ENCODE measurements at regions not wholly inside any gene's neighbourhood (a gene's known extent, or its start where the extent isn't known, plus 50 kb on each side); places are given as distances from the start of the nearest gene placed in this dataset.

DNA sequence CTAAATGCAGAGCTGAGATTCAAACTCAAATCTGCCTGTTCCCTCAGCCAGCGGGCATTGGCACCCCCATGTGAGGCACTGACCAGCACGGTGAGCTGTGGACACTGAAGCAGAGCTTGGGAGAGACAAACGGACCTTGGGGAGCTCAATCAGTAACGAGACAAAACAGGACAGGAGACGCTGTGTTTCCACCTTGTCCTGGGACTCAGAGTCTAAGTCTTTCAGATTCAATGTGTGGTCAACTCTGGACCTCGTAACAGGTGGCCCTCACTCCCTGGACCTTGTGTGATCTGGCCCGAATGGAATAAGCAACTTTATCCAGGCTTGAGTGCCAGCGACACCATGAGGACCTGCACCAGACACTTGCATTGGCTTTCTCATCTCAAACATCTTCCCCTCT, 232.5 kb downstream of the UACA start:
- Histone ChIP-seq H3K4me2 (ENCODE audit: extremely low read depth, insufficient read depth, low read length) (no peak overlapping the region), H3K27me3 (ENCODE audit: control insufficient read depth, insufficient read depth, low read length) (peaks cover 25% of the 10 kb centered on the region), H3K4me3 (replicated peaks in 1 of 4; ENCODE audit: control extremely low read depth in 1 of 4, insufficient read depth in 1 of 4, low read depth in 3 of 4, low read length in 4 of 4) (no peak overlapping the region)

DNA sequence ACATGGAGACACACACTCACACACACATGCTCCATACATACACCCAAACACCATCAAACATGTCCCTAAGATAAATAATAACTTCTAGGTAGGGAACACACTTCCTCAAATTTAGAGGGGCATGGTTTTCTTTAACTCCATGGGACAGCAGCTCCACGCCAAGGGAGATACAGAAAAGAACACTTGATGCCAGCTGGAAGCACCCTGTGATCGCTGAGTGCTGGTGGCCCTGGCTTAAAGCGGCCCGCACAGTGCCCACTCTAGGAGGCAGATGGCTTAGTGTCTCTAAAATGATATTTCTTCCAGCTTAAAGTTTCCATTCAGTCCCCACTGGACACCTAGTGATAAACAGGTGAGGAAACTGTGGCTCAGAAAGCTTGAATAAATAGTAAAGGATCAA, 232.9 kb downstream of the UACA start:
- Histone ChIP-seq H3K9me3 (ENCODE audit: control insufficient read depth, insufficient read depth, low read depth, low read length) (no peaks in the 10 kb centered on the region), H2AFZ (ENCODE audit: low read length) (no peak overlapping the region), H3K27ac (ENCODE audit: insufficient read depth, low read length) (no peak overlapping the region), H3K79me2 (ENCODE audit: control insufficient read depth, insufficient read depth, low read length) (no peaks in the 10 kb centered on the region), H3K4me2 (ENCODE audit: extremely low read depth, insufficient read depth, low read length) (no peak overlapping the region), H3K27me3 (ENCODE audit: control insufficient read depth, insufficient read depth, low read length) (peaks cover 21% of the 10 kb centered on the region), H4K20me1 (ENCODE audit: control insufficient read depth, extremely low read depth, insufficient read depth, low read length) (no peaks in the 10 kb centered on the region), H3K36me3 (ENCODE audit: control insufficient read depth, insufficient read depth, low read length) (no peaks in the 10 kb centered on the region), H3K4me3 (replicated peaks in 1 of 4; ENCODE audit: control extremely low read depth in 1 of 4, insufficient read depth in 1 of 4, low read depth in 3 of 4, low read length in 4 of 4) (no peak overlapping the region), H3K9ac (ENCODE audit: insufficient read depth, low read length) (no peak overlapping the region), H3K4me1 (ENCODE audit: control insufficient read depth, extremely low read depth, insufficient read depth, low read length) (no peaks in the 10 kb centered on the region)
- no peak for DNase-seq (ENCODE audit: low read depth in 2 of 2)
- no peak for TF ChIP-seq EZH2 (IDR thresholded peaks at IDR 0.05; ENCODE audit: low read length, missing control alignments)
- TF ChIP-seq, protein P1, sequence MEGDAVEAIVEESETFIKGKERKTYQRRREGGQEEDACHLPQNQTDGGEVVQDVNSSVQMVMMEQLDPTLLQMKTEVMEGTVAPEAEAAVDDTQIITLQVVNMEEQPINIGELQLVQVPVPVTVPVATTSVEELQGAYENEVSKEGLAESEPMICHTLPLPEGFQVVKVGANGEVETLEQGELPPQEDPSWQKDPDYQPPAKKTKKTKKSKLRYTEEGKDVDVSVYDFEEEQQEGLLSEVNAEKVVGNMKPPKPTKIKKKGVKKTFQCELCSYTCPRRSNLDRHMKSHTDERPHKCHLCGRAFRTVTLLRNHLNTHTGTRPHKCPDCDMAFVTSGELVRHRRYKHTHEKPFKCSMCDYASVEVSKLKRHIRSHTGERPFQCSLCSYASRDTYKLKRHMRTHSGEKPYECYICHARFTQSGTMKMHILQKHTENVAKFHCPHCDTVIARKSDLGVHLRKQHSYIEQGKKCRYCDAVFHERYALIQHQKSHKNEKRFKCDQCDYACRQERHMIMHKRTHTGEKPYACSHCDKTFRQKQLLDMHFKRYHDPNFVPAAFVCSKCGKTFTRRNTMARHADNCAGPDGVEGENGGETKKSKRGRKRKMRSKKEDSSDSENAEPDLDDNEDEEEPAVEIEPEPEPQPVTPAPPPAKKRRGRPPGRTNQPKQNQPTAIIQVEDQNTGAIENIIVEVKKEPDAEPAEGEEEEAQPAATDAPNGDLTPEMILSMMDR (conservative IDR thresholded peaks at IDR 0.05 in 1 of 2, IDR thresholded peaks at IDR 0.05 in 1 of 2; ENCODE audit: low read depth in 1 of 2, low read length in 2 of 2) = no peak

More for the DNA sequence above, 232.5 kb downstream of the UACA start:
- Histone ChIP-seq H2AFZ (ENCODE audit: low read length) (no peak overlapping the region), H4K20me1 (ENCODE audit: control insufficient read depth, extremely low read depth, insufficient read depth, low read length) (no peaks in the 10 kb centered on the region), H3K27ac (ENCODE audit: insufficient read depth, low read length) (no peak overlapping the region), H3K4me1 (ENCODE audit: control insufficient read depth, extremely low read depth, insufficient read depth, low read length) (no peaks in the 10 kb centered on the region), H3K9me3 (ENCODE audit: control insufficient read depth, insufficient read depth, low read depth, low read length) (no peaks in the 10 kb centered on the region), H3K36me3 (ENCODE audit: control insufficient read depth, insufficient read depth, low read length) (no peaks in the 10 kb centered on the region), H3K79me2 (ENCODE audit: control insufficient read depth, insufficient read depth, low read length) (no peaks in the 10 kb centered on the region), H3K9ac (ENCODE audit: insufficient read depth, low read length) (no peak overlapping the region)
- TF ChIP-seq EZH2 (IDR thresholded peaks at IDR 0.05; ENCODE audit: low read length, missing control alignments) = no peak
- TF ChIP-seq, protein P1 (conservative IDR thresholded peaks at IDR 0.05 in 1 of 2, IDR thresholded peaks at IDR 0.05 in 1 of 2; ENCODE audit: low read depth in 1 of 2, low read length in 2 of 2) = no peak
- DNase-seq (ENCODE audit: low read depth in 2 of 2) = no peak

DNA sequence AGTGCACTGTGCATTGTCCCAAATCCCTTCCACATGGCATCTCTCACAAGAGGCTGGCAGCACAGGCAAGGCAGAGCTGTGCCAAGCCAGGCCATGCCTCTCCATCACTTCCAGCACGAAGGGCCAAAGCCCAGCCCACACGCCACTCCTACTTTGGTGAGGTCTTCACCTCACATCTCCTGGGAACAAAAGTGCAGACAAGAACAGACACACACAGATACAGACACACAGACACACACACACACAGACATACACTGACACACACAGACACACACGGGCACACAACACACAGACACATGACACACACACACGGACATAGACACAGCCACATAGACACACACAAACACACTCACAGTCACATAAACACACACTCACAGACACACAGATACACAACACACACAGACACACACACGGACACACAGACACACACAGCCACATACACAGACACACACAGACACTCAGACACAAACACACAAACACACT, 233.3 kb downstream of the UACA start:
- H3K4me2 ChIP-seq (ENCODE audit: extremely low read depth, insufficient read depth, low read length) = no peak overlapping the region
- H3K9me3 ChIP-seq (ENCODE audit: control insufficient read depth, insufficient read depth, low read depth, low read length) = no peaks in the 10 kb centered on the region
- no peak for DNase-seq (ENCODE audit: low read depth in 2 of 2)
- no peak overlapping the region for H3K4me3 ChIP-seq (replicated peaks in 1 of 4; ENCODE audit: control extremely low read depth in 1 of 4, insufficient read depth in 1 of 4, low read depth in 3 of 4, low read length in 4 of 4)
- H3K36me3 ChIP-seq (ENCODE audit: control insufficient read depth, insufficient read depth, low read length) = no peaks in the 10 kb centered on the region
- no peak overlapping the region for H2AFZ ChIP-seq (ENCODE audit: low read length)
- no peak overlapping the region for H3K27ac ChIP-seq (ENCODE audit: insufficient read depth, low read length)
- no peaks in the 10 kb centered on the region for H3K4me1 ChIP-seq (ENCODE audit: control insufficient read depth, extremely low read depth, insufficient read depth, low read length)
- no peaks in the 10 kb centered on the region for H4K20me1 ChIP-seq (ENCODE audit: control insufficient read depth, extremely low read depth, insufficient read depth, low read length)
- no peaks in the 10 kb centered on the region for H3K79me2 ChIP-seq (ENCODE audit: control insufficient read depth, insufficient read depth, low read length)
- H3K27me3 ChIP-seq (ENCODE audit: control insufficient read depth, insufficient read depth, low read length) = peaks cover 19% of the 10 kb centered on the region
- TF ChIP-seq, protein P1 (conservative IDR thresholded peaks at IDR 0.05 in 1 of 2, IDR thresholded peaks at IDR 0.05 in 1 of 2; ENCODE audit: low read depth in 1 of 2, low read length in 2 of 2) = no peak
- TF ChIP-seq EZH2 (IDR thresholded peaks at IDR 0.05; ENCODE audit: low read length, missing control alignments) = no peak
- no peak overlapping the region for H3K9ac ChIP-seq (ENCODE audit: insufficient read depth, low read length)
